HG03521 (cell line): ENCODE measurements at regions not wholly inside any gene's neighbourhood (a gene's known extent, or its start where the extent isn't known, plus 50 kb on each side); places are given as distances from the start of the nearest gene placed in this dataset.
"Not testable (repeated sequence)": the region's sequence is repeated elsewhere in the genome, so short reads cannot be mapped to it uniquely, and the experiment has no call there.

Experiments used
- ATAC-seq: cut with Tn5 transposase; IDR thresholded peaks from one replicate; pipeline ENCODE4 v1.9.1; 2021; ENCODE audit warnings: mild to moderate bottlenecking, moderate library complexity; ENCODE audit not compliant: unreplicated experiment

- ATAC-seq: no peak
Measured at GRCh38 chr15:47877836-47878235, 160.5 kb downstream of the SEMA6D start.

- no peak for ATAC-seq
Measured at GRCh38 chr15:47885920-47886319, 168.6 kb downstream of the SEMA6D start.

- no peak for ATAC-seq
Measured at GRCh38 chr15:47887241-47887800, 170.0 kb downstream of the SEMA6D start.

GRCh38 chr15:47888385-47889100 lies 171.2 kb downstream of the SEMA6D start:
- ATAC-seq: no peak

GRCh38 chr15:47890397-47891150 lies 173.3 kb downstream of the SEMA6D start:
- no peak for ATAC-seq

GRCh38 chr15:47897525-47897924 lies 180.2 kb downstream of the SEMA6D start:
- ATAC-seq: no peak

GRCh38 chr15:47900751-47901150 lies 183.4 kb downstream of the SEMA6D start:
- no peak for ATAC-seq

GRCh38 chr15:47903368-47903767 lies 186.1 kb downstream of the SEMA6D start:
- no peak for ATAC-seq

GRCh38 chr15:47908486-47908885 lies 191.2 kb downstream of the SEMA6D start:
- no peak for ATAC-seq

GRCh38 chr15:47908950-47909670 lies 191.8 kb downstream of the SEMA6D start:
- ATAC-seq: no peak

- ATAC-seq: not testable (repeated sequence)
Measured at GRCh38 chr15:47912910-47913309, 195.6 kb downstream of the SEMA6D start.

- ATAC-seq: no peak
Measured at GRCh38 chr15:47917881-47918280, 200.6 kb downstream of the SEMA6D start.

- no peak for ATAC-seq
Measured at GRCh38 chr15:47918877-47919276, 201.6 kb downstream of the SEMA6D start.

- no peak for ATAC-seq
Measured at GRCh38 chr15:47924381-47924780, 196.4 kb upstream of the SLC24A5 start.

GRCh38 chr15:47929138-47929803 lies 191.5 kb upstream of the SLC24A5 start:
- ATAC-seq: no peak

- no peak for ATAC-seq
Measured at GRCh38 chr15:47932261-47932660, 188.5 kb upstream of the SLC24A5 start.

- no peak for ATAC-seq
Measured at GRCh38 chr15:47932951-47933641, 187.7 kb upstream of the SLC24A5 start.

GRCh38 chr15:47933865-47934264 lies 186.9 kb upstream of the SLC24A5 start:
- no peak for ATAC-seq

- no peak for ATAC-seq
Measured at GRCh38 chr15:47934342-47934741, 186.4 kb upstream of the SLC24A5 start.

- ATAC-seq: no peak
Measured at GRCh38 chr15:47937834-47938233, 183.0 kb upstream of the SLC24A5 start.
